ENCODE measurements at regions not wholly inside any gene's neighbourhood (a gene's known extent, or its start where the extent isn't known, plus 50 kb on each side); places are given as distances from the start of the nearest gene placed in this dataset.

- no peaks in the 10 kb centered on the region for H3K36me3 ChIP-seq (replicated peaks in 1 of 2; ENCODE audit: control insufficient read depth in 1 of 2, insufficient read depth in 2 of 2, low read length in 2 of 2)
- no peak for TF ChIP-seq ZNF709 (CRISPR knock-in tag; IDR thresholded peaks at IDR 0.05)
- TF ChIP-seq THAP11 (CRISPR knock-in tag; IDR thresholded peaks at IDR 0.05), result no peak
- TF ChIP-seq MXD1 (CRISPR knock-in tag; IDR thresholded peaks at IDR 0.05), result no peak
- no peak for TF ChIP-seq ZNF576 (CRISPR knock-in tag; IDR thresholded peaks at IDR 0.05)
- no peak for TF ChIP-seq SMAD3 (CRISPR knock-in tag; IDR thresholded peaks at IDR 0.05)
- TF ChIP-seq TFE3 (CRISPR knock-in tag; IDR thresholded peaks at IDR 0.05), result no peak
- no peak for TF ChIP-seq HOMEZ (CRISPR knock-in tag; IDR thresholded peaks at IDR 0.05; ENCODE audit: low read depth)
- no peak for TF ChIP-seq TFDP2 (CRISPR knock-in tag; IDR thresholded peaks at IDR 0.05)
- TF ChIP-seq ZNF781 (CRISPR knock-in tag; IDR thresholded peaks at IDR 0.05; ENCODE audit: borderline replicate concordance, not compliant biosample characterization), result no peak
- TF ChIP-seq REST (IDR thresholded peaks at IDR 0.05; ENCODE audit: borderline replicate concordance in 1 of 2, low read depth in 1 of 2, low read length in 2 of 2), result no peak
- TF ChIP-seq ZNF24 (IDR thresholded peaks at IDR 0.05), result no peak
- TF ChIP-seq JARID2 (CRISPR knock-in tag; IDR thresholded peaks at IDR 0.05; ENCODE audit: insufficient replicate concordance), result no peak
- no peak for TF ChIP-seq SMAD9 (CRISPR knock-in tag; IDR thresholded peaks at IDR 0.05)
- no peak for TF ChIP-seq ZNF296 (CRISPR knock-in tag; conservative IDR thresholded peaks at IDR 0.05)
- TF ChIP-seq TOPORS (CRISPR knock-in tag; IDR thresholded peaks at IDR 0.05), result no peak
- TF ChIP-seq KDM4B (CRISPR knock-in tag; IDR thresholded peaks at IDR 0.05), result no peak
- in situ Hi-C loops (cut with HindIII; ENCODE audit: extremely low pct_ligation_motif_present, low pct_unique_long_range_greater_than_20kb), result no loop called here
- ChIA-PET POLR2A (no interaction called here), CTCF (ENCODE audit: low intra/inter-chr PET ratio, low total read pairs) (no interaction called here)
- ATAC-seq (no peak), FAIRE-seq (no peak), DNase-seq (ENCODE audit: low spot score) (no peak)
- no peaks in the 10 kb centered on the region for H3K79me2 ChIP-seq (ENCODE audit: insufficient read depth, low read length)
- H3K4me1 ChIP-seq (ENCODE audit: insufficient read depth, low read length), result no peaks in the 10 kb centered on the region
- no peak overlapping the region for H3K9ac ChIP-seq (ENCODE audit: insufficient read depth, low read depth, low read length)
- no peaks in the 10 kb centered on the region for H4K20me1 ChIP-seq (ENCODE audit: insufficient read depth, low read length)
- BruUV-seq (replicated peaks), result no TSS peak
- H3K27me3 ChIP-seq (ENCODE audit: control insufficient read depth in 1 of 2, insufficient read depth in 2 of 2, low read length in 2 of 2), result no peaks in the 10 kb centered on the region
- H3K27ac ChIP-seq (ENCODE audit: extremely low read length, insufficient read depth, low read length), result no peak overlapping the region
- H3K9me3 ChIP-seq (ENCODE audit: low read length), result peaks cover 64% of the 10 kb centered on the region
- WGBS (ENCODE audit: low lambda C conversion rate), result 50% methylated on average over 1 of the region's 1 CpG
- intact Hi-C loops (cut with micrococcal nuclease; ENCODE audit: unreplicated experiment), result no loop called here
- no peak overlapping the region for H3K4me2 ChIP-seq (ENCODE audit: low read depth, low read length)
- H2AFZ ChIP-seq (ENCODE audit: low read length), result no peak overlapping the region
- no peak overlapping the region for H3K4me3 ChIP-seq (replicated peaks in 1 of 3; ENCODE audit: insufficient read depth in 1 of 3, low read depth in 2 of 3, low read length in 3 of 3)
Measured at GRCh38 chr9:23938908-23939307, 112.9 kb upstream of the ELAVL2 start.
